Neural cell (in vitro differentiated cells): ENCODE measurements at regions not wholly inside any gene's neighbourhood (a gene's known extent, or its start where the extent isn't known, plus 50 kb on each side); places are given as distances from the start of the nearest gene placed in this dataset.
"Not testable (repeated sequence)": the region's sequence is repeated elsewhere in the genome, so short reads cannot be mapped to it uniquely, and the experiment has no call there.

Experiments used
- H2AFZ ChIP-seq: fragments of 200-600, 300-800 bp; sonication (generic), shearing (Covaris generic); 2 replicates; pipeline ENCODE4 v1.6.0; 2014; ENCODE audit warnings: low read depth, mild to moderate bottlenecking, antibody characterized with exemption, low read length, moderate library complexity
- H3F3A ChIP-seq: fragments of 200-600 bp; shearing (Covaris generic); 2 replicates; pipeline ENCODE4 v1.6.1; 2016; ENCODE audit warnings: mild to moderate bottlenecking, moderate library complexity, mixed read lengths, antibody characterized with exemption, low read length; ENCODE audit not compliant: insufficient read depth, poor library complexity, severe bottlenecking
- H3K27ac ChIP-seq: fragments of 200-600, 300-800 bp; sonication (generic), shearing (Covaris generic); 2 replicates; pipeline ENCODE4 v1.5.1; 2014; ENCODE audit warnings: mild to moderate bottlenecking, low read length, moderate library complexity
- H3K27me3 ChIP-seq: fragments of 300-800, 200-600 bp; sonication (generic), shearing (Covaris generic); 2 replicates; pipeline ENCODE4 v1.6.0; 2014; ENCODE audit warnings: mild to moderate bottlenecking, low read depth, low read length, moderate library complexity; ENCODE audit not compliant: insufficient read depth
- H3K36me3 ChIP-seq: fragments of 300-800, 200-600 bp; sonication (generic), shearing (Covaris generic); 2 replicates; pipeline ENCODE4 v1.5.1; 2014; ENCODE audit warnings: mild to moderate bottlenecking, antibody characterized with exemption, low read length, moderate library complexity; ENCODE audit not compliant: insufficient read depth
- H3K4me2 ChIP-seq: fragments of 300-800, 200-600 bp; sonication (generic), shearing (Covaris generic); 2 replicates; pipeline ENCODE4 v1.6.0; 2014; ENCODE audit warnings: mild to moderate bottlenecking, low read length
- H3K4me3 ChIP-seq: fragments of 300-800, 200-600 bp; sonication (generic), shearing (Covaris generic); 2 replicates; pipeline ENCODE4 v1.5.1; 2014; ENCODE audit warnings: mild to moderate bottlenecking, low read length, moderate library complexity
- H3K79me2 ChIP-seq: fragments of 200-600 bp; shearing (Covaris generic); replicated peaks from 2 replicates; pipeline ENCODE4 v1.6.0; 2014; ENCODE audit warnings: mild to moderate bottlenecking, low read length, moderate library complexity; ENCODE audit not compliant: insufficient read depth
- H3K9ac ChIP-seq: fragments of 300-800, 200-600 bp; sonication (generic), shearing (Covaris generic); 2 replicates; pipeline ENCODE4 v1.6.1; 2016; ENCODE audit warnings: mild to moderate bottlenecking, low read length, mixed read lengths
- H3K9me2 ChIP-seq: fragments of 200-600 bp; shearing (Covaris generic); 2 replicates; pipeline ENCODE4 v1.6.1; 2016; ENCODE audit warnings: mild to moderate bottlenecking, low read length, mixed read lengths; ENCODE audit not compliant: insufficient read depth
- H3K9me3 ChIP-seq: fragments of 200-600, 300-800 bp; sonication (generic), shearing (Covaris generic); 2 replicates; pipeline ENCODE4 v1.6.1; 2016; ENCODE audit warnings: mild to moderate bottlenecking, mixed run types, low read length, moderate library complexity, mixed read lengths
- H4K20me1 ChIP-seq: fragments of 200-600 bp; shearing (Covaris generic); 2 replicates; pipeline ENCODE4 v1.6.1; 2016; ENCODE audit warnings: mild to moderate bottlenecking, mixed run types; ENCODE audit not compliant: insufficient read depth
- CTCF ChIP-seq: fragments of 450-650 bp; IDR thresholded peaks from 2 replicates; pipeline ENCODE4 v1.5.1; 2014; ENCODE audit warnings: antibody characterized with exemption, mild to moderate bottlenecking, moderate library complexity; ENCODE audit not compliant: poor library complexity, severe bottlenecking
- EP300 ChIP-seq: fragments of 450-650 bp; conservative IDR thresholded peaks from 2 replicates; pipeline ENCODE4 v1.6.1; 2014; ENCODE audit warnings: antibody characterized with exemption, mild to moderate bottlenecking, moderate library complexity; ENCODE audit not compliant: poor library complexity, severe bottlenecking
- EZH2 ChIP-seq: fragments of 200-600, 300-800 bp; shearing (Covaris generic), sonication (generic); IDR thresholded peaks from 2 replicates; pipeline ENCODE4 v1.6.1; 2014; ENCODE audit warnings: antibody characterized with exemption, low read length, borderline replicate concordance, mild to moderate bottlenecking; ENCODE audit not compliant: insufficient read depth, poor library complexity, severe bottlenecking
- MXI1 ChIP-seq: fragments of 450-650 bp; conservative IDR thresholded peaks from 2 replicates; pipeline ENCODE4 v1.6.1; 2014; ENCODE audit warnings: antibody characterized with exemption, mild to moderate bottlenecking; ENCODE audit not compliant: poor library complexity, severe bottlenecking
- POLR2AphosphoS5 ChIP-seq: IDR thresholded peaks from 2 replicates; pipeline ENCODE4 v1.6.1; 2012
- RAD21 ChIP-seq: fragments of 450-650 bp; conservative IDR thresholded peaks from 2 replicates; pipeline ENCODE4 v1.6.1; 2014; ENCODE audit warnings: antibody characterized with exemption, mild to moderate bottlenecking, moderate library complexity
- REST ChIP-seq: IDR thresholded peaks from 2 replicates; pipeline ENCODE4 v1.6.1; 2012; ENCODE audit warnings: borderline replicate concordance
- SMC3 ChIP-seq: fragments of 450-650 bp; conservative IDR thresholded peaks from 2 replicates; pipeline ENCODE4 v1.6.1; 2014; ENCODE audit warnings: antibody characterized with exemption, mild to moderate bottlenecking, moderate library complexity; ENCODE audit not compliant: poor library complexity
- TAF1 ChIP-seq: IDR thresholded peaks from 2 replicates; pipeline ENCODE4 v1.6.1; 2012; ENCODE audit warnings: low read depth

DNA sequence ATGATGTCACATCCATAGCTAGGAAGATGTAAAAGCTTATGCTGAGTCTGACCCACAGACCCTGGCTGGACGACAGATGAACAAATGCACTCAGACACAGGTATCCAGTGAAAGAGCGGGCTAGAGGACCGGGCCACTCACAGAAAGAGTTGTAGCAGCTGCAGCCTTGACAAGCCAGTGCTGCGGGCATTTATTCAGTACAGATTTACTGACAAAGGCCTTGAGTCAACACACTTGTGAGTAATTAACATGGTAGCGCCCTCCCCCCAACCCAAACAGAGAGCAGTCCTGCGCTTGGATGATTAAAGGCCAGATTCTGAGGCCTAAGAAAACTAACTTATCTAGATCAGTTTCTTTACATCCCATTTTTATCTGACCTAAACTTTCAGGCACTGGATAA is 244.6 kb downstream of the SPANXN4 start:
- H3K4me2 ChIP-seq, result no peak overlapping the region

DNA sequence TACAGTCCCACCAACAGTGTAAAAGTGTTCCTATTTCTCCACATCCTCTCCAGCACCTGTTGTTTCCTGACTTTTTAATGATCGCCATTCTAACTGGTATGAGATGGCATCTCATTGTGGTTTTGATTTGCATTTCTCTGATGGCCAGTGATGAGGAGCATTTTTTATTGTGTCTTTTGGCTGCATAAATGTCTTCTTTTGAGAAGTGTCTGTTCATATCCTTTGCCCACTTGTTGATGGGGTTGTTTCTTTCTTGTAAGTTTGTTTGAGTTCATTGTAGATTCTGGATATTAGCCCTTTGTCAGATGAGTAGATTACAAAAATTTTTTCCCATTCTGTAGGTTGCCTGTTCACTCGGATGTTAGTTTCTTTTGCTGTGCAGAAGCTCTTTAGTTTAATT is 218.9 kb downstream of the SPANXN4 start:
- H3K36me3 ChIP-seq, H3K4me3 ChIP-seq, H3K9me2 ChIP-seq, H3K27ac ChIP-seq, H4K20me1 ChIP-seq, H2AFZ ChIP-seq, H3K9ac ChIP-seq, H3K4me2 ChIP-seq, H3K9me3 ChIP-seq, H3F3A ChIP-seq, H3K27me3 ChIP-seq, H3K79me2 ChIP-seq: not testable (repeated sequence)

More for the DNA sequence above, 244.6 kb downstream of the SPANXN4 start:
- H3K27me3 ChIP-seq, result no peaks in the 10 kb centered on the region
- H2AFZ ChIP-seq, result no peak overlapping the region
- H3K9me3 ChIP-seq, result no peaks in the 10 kb centered on the region
- no peaks in the 10 kb centered on the region for H4K20me1 ChIP-seq
- H3K27ac ChIP-seq, result no peak overlapping the region
- H3K79me2 ChIP-seq, result no peaks in the 10 kb centered on the region
- TF ChIP-seq SMC3 (no peak), POLR2AphosphoS5 (no peak), TAF1 (no peak), CTCF (no peak), EZH2 (no peak), MXI1 (no peak), EP300 (no peak), REST (no peak), RAD21 (no peak)
- no peak overlapping the region for H3K4me3 ChIP-seq
- no peaks in the 10 kb centered on the region for H3F3A ChIP-seq
- H3K9me2 ChIP-seq, result no peaks in the 10 kb centered on the region
- no peaks in the 10 kb centered on the region for H3K36me3 ChIP-seq
- no peak overlapping the region for H3K9ac ChIP-seq

- no peak overlapping the region for H3K9ac ChIP-seq
- no peaks in the 10 kb centered on the region for H3K27me3 ChIP-seq
Observed at GRCh38 chrX:143240658-143241057, 214.9 kb downstream of the SPANXN4 start.

More at GRCh38 chrX:143240658-143241057, 214.9 kb downstream of the SPANXN4 start:
- no peaks in the 10 kb centered on the region for H3K36me3 ChIP-seq
- H3K27ac ChIP-seq, result no peak overlapping the region
- no peaks in the 10 kb centered on the region for H3F3A ChIP-seq
- H3K9me2 ChIP-seq, result no peaks in the 10 kb centered on the region
- no peak overlapping the region for H3K4me3 ChIP-seq
- H3K4me2 ChIP-seq, result no peak overlapping the region
- no peaks in the 10 kb centered on the region for H3K79me2 ChIP-seq
- H4K20me1 ChIP-seq, result no peaks in the 10 kb centered on the region
- TF ChIP-seq MXI1 (no peak), CTCF (no peak), POLR2AphosphoS5 (no peak), EP300 (no peak), TAF1 (no peak), SMC3 (no peak), EZH2 (no peak), REST (no peak), RAD21 (no peak)
- H2AFZ ChIP-seq, result no peak overlapping the region
- no peaks in the 10 kb centered on the region for H3K9me3 ChIP-seq
